GM10266 (cell line): ENCODE measurements at regions not wholly inside any gene's neighbourhood (a gene's known extent, or its start where the extent isn't known, plus 50 kb on each side); places are given as distances from the start of the nearest gene placed in this dataset.

Experiments
- DNase-seq: peaks from one replicate; pipeline ENCODE4 v3.0.0; 2012; ENCODE audit errors: extremely low spot score
- CTCF ChIP-seq: IDR thresholded peaks from 2 replicates; pipeline ENCODE4 v1.5.1; 2012; ENCODE audit warnings: mild to moderate bottlenecking, low read depth; ENCODE audit not compliant: control insufficient read depth, insufficient read depth; ENCODE audit errors: missing control alignments

- no peak for DNase-seq
Observed at GRCh38 chr12:58433959-58434358, 486.3 kb downstream of the LRIG3 start.

GRCh38 chr12:58434726-58435125, 485.6 kb downstream of the LRIG3 start:
- no peak for DNase-seq
- no peak for TF ChIP-seq CTCF

More at GRCh38 chr12:58433959-58434358, 486.3 kb downstream of the LRIG3 start:
- TF ChIP-seq CTCF, result no peak

- DNase-seq, result no peak
- TF ChIP-seq CTCF, result no peak
Observed at GRCh38 chr12:58435647-58436046, 484.7 kb downstream of the LRIG3 start.

GRCh38 chr12:58441483-58441882, 478.8 kb downstream of the LRIG3 start:
- TF ChIP-seq CTCF, result no peak
- no peak for DNase-seq

- peak; percentile 61 for TF ChIP-seq CTCF
- peak; percentile 11 for DNase-seq
Observed at GRCh38 chr12:58443273-58443980, 476.9 kb downstream of the LRIG3 start.

GRCh38 chr12:58443981-58444371, 476.3 kb downstream of the LRIG3 start:
- TF ChIP-seq CTCF, result no peak

GRCh38 chr12:58450868-58451482, 469.3 kb downstream of the LRIG3 start:
- DNase-seq, result no peak
- TF ChIP-seq CTCF, result no peak

More at GRCh38 chr12:58443981-58444371, 476.3 kb downstream of the LRIG3 start:
- DNase-seq, result no peak
